ENCODE measurements at regions not wholly inside any gene's neighbourhood (a gene's known extent, or its start where the extent isn't known, plus 50 kb on each side); places are given as distances from the start of the nearest gene placed in this dataset.
A peak's percentile ranks its signal among the peaks of the same experiment; 100 is the strongest.

DNA sequence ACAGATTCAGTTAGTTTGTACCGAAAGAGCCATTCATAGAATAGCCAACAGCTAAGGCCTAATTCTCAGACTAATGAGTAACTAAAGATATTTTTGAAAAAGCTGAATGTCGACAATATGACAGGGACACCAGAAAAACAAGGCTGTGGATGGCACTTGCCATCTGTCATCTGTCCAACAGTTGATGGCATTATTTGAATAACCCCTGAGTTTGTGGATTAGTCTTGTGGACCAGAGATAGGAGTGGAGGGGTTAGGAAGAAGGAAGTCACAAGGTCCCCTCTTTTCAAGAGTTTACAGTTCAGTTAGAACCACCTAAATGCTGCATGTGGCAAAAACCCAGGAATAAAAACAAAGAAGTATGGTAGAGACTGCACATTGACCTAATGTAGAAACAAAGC, 356.5 kb upstream of the DUSP10 start:
- Histone ChIP-seq H3K27me3 (ENCODE audit: control insufficient read depth, insufficient read depth, low read length) (no peaks in the 10 kb centered on the region), H3K9me3 (ENCODE audit: control insufficient read depth in 2 of 3, insufficient read depth in 1 of 3, low read length in 3 of 3) (no peaks in the 10 kb centered on the region), H3K27ac (ENCODE audit: low read depth in 2 of 2, low read length in 2 of 2) (no peak overlapping the region), H3K4me3 (ENCODE audit: low read length in 3 of 3) (no peak overlapping the region), H3K9ac (ENCODE audit: low read length in 3 of 3) (no peak overlapping the region), H3K36me3 (ENCODE audit: control insufficient read depth in 2 of 3, insufficient read depth in 3 of 3, low read length in 3 of 3) (no peaks in the 10 kb centered on the region), H3K4me1 (ENCODE audit: control insufficient read depth in 2 of 3, insufficient read depth in 2 of 3, low read depth in 1 of 3, low read length in 3 of 3) (peaks cover 0 to 7% (median 0%) of the 10 kb centered on the region in 3 donors)
- no peak for TF ChIP-seq CTCF (IDR thresholded peaks at IDR 0.05; ENCODE audit: borderline replicate concordance, extremely low read depth, insufficient read depth)
- intact Hi-C loops (cut with DNase I): no loop called here
- DNase-seq (no peak), FAIRE-seq (no peak)

DNA sequence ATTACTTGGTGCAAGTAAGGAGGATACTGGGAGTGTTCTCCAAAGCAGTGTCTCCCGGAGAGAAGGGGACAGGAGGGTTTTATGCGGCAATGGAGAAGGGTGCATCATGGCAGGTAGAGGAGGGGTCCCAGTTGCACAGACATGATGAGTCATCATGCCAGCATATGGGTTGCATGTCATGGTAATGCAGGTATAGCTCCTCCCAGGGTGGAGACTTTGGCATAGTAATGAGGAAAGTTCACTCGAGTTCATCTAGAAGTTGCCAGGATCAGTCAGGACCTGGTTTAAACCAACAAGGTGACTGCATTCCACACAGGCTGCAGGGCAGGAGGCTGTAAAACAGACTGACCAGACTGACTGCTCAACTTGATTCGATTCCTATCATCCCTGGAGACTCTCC, 355.7 kb upstream of the DUSP10 start:
- Histone ChIP-seq H3K36me3 (ENCODE audit: control insufficient read depth in 2 of 3, insufficient read depth in 3 of 3, low read length in 3 of 3) (no peaks in the 10 kb centered on the region), H3K4me3 (ENCODE audit: low read length in 3 of 3) (no peak overlapping the region), H3K27ac (ENCODE audit: low read depth in 2 of 2, low read length in 2 of 2) (peak overlapping the region in 1 of 2 donors; percentile 32), H3K9ac (ENCODE audit: low read length in 3 of 3) (no peak overlapping the region), H3K27me3 (ENCODE audit: control insufficient read depth, insufficient read depth, low read length) (no peaks in the 10 kb centered on the region), H3K9me3 (ENCODE audit: control insufficient read depth in 2 of 3, insufficient read depth in 1 of 3, low read length in 3 of 3) (no peaks in the 10 kb centered on the region), H3K4me1 (ENCODE audit: control insufficient read depth in 2 of 3, insufficient read depth in 2 of 3, low read depth in 1 of 3, low read length in 3 of 3) (peaks cover 0 to 7% (median 0%) of the 10 kb centered on the region in 3 donors)
- TF ChIP-seq CTCF (IDR thresholded peaks at IDR 0.05; ENCODE audit: borderline replicate concordance, extremely low read depth, insufficient read depth): no peak
- DNase-seq (no peak), FAIRE-seq (no peak)
- intact Hi-C loops (cut with DNase I): no loop called here

DNA sequence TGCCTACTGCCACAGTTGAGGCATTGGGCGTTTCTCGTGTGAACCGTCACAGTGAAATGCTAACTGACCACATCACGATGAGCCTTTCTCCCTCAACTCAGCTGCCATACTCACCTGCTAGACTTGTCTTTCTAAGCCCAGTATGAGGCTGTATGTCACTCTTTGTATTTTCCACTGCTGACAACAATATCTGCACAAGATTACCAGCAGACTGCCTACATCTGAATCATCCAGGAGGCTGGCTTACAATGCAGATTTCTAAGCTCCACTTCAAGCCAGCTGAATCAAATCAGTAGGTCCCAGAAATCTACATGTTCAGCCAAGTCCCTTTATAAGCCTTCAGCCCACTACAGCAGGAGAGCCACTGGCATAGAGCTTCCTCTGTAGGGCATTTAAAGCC, 355.0 kb upstream of the DUSP10 start:
- Histone ChIP-seq H3K4me3 (ENCODE audit: low read length in 3 of 3) (no peak overlapping the region), H3K9me3 (ENCODE audit: control insufficient read depth in 2 of 3, insufficient read depth in 1 of 3, low read length in 3 of 3) (no peaks in the 10 kb centered on the region), H3K27ac (ENCODE audit: low read depth in 2 of 2, low read length in 2 of 2) (no peak overlapping the region), H3K4me1 (ENCODE audit: control insufficient read depth in 2 of 3, insufficient read depth in 2 of 3, low read depth in 1 of 3, low read length in 3 of 3) (peaks cover 0 to 7% (median 0%) of the 10 kb centered on the region in 3 donors), H3K36me3 (ENCODE audit: control insufficient read depth in 2 of 3, insufficient read depth in 3 of 3, low read length in 3 of 3) (no peaks in the 10 kb centered on the region), H3K9ac (ENCODE audit: low read length in 3 of 3) (no peak overlapping the region), H3K27me3 (ENCODE audit: control insufficient read depth, insufficient read depth, low read length) (no peaks in the 10 kb centered on the region)
- DNase-seq: no peak
- intact Hi-C loops (cut with DNase I): no loop called here
- no peak for FAIRE-seq
- no peak for TF ChIP-seq CTCF (IDR thresholded peaks at IDR 0.05; ENCODE audit: borderline replicate concordance, extremely low read depth, insufficient read depth)

DNA sequence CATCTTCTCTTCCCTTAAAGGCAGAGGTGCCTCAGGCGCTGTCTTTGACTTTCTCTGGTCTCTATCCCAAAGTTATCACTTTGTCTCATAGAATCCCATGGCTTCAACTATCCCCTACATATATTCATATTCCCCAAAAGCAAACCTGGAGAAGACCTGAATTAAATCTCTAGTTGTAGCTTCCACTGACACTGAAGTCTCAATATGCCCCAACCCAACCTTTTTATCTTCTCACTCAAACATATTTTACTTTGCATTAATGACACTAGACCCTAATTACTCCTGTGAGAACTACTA, 354.5 kb upstream of the DUSP10 start:
- no peak for FAIRE-seq
- H3K4me3 ChIP-seq (ENCODE audit: low read length in 3 of 3): no peak overlapping the region
- intact Hi-C loops (cut with DNase I): no loop called here

More for the DNA sequence above, 354.5 kb upstream of the DUSP10 start:
- no peak for TF ChIP-seq CTCF (IDR thresholded peaks at IDR 0.05; ENCODE audit: borderline replicate concordance, extremely low read depth, insufficient read depth)
- H3K36me3 ChIP-seq (ENCODE audit: control insufficient read depth in 2 of 3, insufficient read depth in 3 of 3, low read length in 3 of 3): no peaks in the 10 kb centered on the region
- peaks cover 0 to 7% (median 0%) of the 10 kb centered on the region in 3 donors for H3K4me1 ChIP-seq (ENCODE audit: control insufficient read depth in 2 of 3, insufficient read depth in 2 of 3, low read depth in 1 of 3, low read length in 3 of 3)
- H3K27me3 ChIP-seq (ENCODE audit: control insufficient read depth, insufficient read depth, low read length): no peaks in the 10 kb centered on the region
- no peak for DNase-seq
- no peak overlapping the region for H3K9ac ChIP-seq (ENCODE audit: low read length in 3 of 3)
- no peaks in the 10 kb centered on the region for H3K9me3 ChIP-seq (ENCODE audit: control insufficient read depth in 2 of 3, insufficient read depth in 1 of 3, low read length in 3 of 3)
- H3K27ac ChIP-seq (ENCODE audit: low read depth in 2 of 2, low read length in 2 of 2): no peak overlapping the region
